HCT116 (cell line): ENCODE measurements at regions not wholly inside any gene's neighbourhood (a gene's known extent, or its start where the extent isn't known, plus 50 kb on each side); places are given as distances from the start of the nearest gene placed in this dataset.

Experiments used
- CBX3 ChIP-seq: IDR thresholded peaks from 2 replicates; pipeline ENCODE4 v1.6.1; 2012; ENCODE audit warnings: low read depth
- CEBPB ChIP-seq: IDR thresholded peaks from 2 replicates; pipeline ENCODE4 v1.6.1; 2012; ENCODE audit warnings: low read depth
- EZH2 ChIP-seq: fragments of 200-600 bp; sonication (generic); IDR thresholded peaks from 2 replicates; pipeline ENCODE4 v1.6.1; 2017; ENCODE audit warnings: antibody characterized with exemption, mixed run types
- JUND ChIP-seq: IDR thresholded peaks from 2 replicates; pipeline ENCODE4 v1.6.1; 2012
- TF ChIP-seq, protein P1 (sequence below), 3 experiments: fragments of 200-600 bp in 1 of 3; sonication (generic) in 1 of 3; IDR thresholded peaks in 2 of 3; conservative IDR thresholded peaks in 1 of 3; 2 replicates each; pipeline ENCODE4 v1.5.1; 2012 to 2017; ENCODE audit warnings: low read depth in 2 of 3, low read length in 2 of 3, antibody characterized with exemption in 1 of 3, borderline replicate concordance in 1 of 3, control low read depth in 1 of 3, mild to moderate bottlenecking in 1 of 3, mixed read lengths in 1 of 3, mixed run types in 1 of 3, moderate library complexity in 1 of 3; ENCODE audit not compliant: insufficient read depth in 1 of 3

DNA sequence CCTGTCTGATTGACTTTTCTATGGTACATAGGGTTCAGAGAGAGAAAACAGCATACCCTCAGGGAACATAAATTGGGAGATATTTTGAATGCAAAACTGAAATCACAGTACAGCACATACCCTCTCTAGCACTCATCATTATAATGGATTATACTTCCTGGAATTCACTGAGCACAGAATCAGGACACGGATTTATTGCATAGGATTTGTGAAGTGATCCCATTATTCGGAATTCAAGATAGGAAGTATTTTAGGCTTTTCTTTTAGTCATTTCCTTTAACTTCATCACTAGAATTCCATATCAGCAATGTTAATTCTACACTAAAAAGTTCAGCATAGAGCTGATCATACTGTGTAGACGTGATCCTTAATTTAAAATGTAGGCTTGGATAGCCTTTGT, 407.0 kb downstream of the PID1 start:
- TF ChIP-seq CEBPB, result no peak
- no peak for TF ChIP-seq EZH2
- TF ChIP-seq, protein P1, sequence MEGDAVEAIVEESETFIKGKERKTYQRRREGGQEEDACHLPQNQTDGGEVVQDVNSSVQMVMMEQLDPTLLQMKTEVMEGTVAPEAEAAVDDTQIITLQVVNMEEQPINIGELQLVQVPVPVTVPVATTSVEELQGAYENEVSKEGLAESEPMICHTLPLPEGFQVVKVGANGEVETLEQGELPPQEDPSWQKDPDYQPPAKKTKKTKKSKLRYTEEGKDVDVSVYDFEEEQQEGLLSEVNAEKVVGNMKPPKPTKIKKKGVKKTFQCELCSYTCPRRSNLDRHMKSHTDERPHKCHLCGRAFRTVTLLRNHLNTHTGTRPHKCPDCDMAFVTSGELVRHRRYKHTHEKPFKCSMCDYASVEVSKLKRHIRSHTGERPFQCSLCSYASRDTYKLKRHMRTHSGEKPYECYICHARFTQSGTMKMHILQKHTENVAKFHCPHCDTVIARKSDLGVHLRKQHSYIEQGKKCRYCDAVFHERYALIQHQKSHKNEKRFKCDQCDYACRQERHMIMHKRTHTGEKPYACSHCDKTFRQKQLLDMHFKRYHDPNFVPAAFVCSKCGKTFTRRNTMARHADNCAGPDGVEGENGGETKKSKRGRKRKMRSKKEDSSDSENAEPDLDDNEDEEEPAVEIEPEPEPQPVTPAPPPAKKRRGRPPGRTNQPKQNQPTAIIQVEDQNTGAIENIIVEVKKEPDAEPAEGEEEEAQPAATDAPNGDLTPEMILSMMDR (IDR thresholded peaks at IDR 0.05 in 2 of 3, conservative IDR thresholded peaks at IDR 0.05 in 1 of 3; ENCODE audit: borderline replicate concordance in 1 of 3, insufficient read depth in 1 of 3, low read depth in 2 of 3, low read length in 2 of 3), result no peak
- no peak for TF ChIP-seq CBX3
- no peak for TF ChIP-seq JUND
